ENCODE measurements at regions not wholly inside any gene's neighbourhood (a gene's known extent, or its start where the extent isn't known, plus 50 kb on each side); places are given as distances from the start of the nearest gene placed in this dataset.

DNA sequence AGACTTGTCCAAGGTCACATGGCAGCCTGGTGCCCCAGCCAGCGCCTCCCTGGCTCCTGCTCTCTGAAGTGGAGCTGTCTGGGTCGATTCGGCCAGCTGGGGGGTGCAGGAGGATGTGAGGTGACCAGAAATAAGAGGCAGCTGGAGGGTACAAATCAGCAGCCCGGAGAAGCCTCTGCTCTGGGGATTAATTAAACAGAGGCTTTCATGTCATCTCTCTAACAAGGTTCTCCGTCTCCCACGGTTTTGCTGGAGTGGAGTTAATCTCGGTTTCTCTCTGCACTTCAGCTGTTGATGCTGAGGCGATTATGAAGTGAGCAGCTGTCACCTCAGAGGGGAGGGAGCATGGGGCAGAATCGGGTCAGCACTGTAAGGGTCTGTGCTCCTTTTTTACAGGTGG is 236.8 kb downstream of the TLE3 start:
- TF ChIP-seq, protein P1, sequence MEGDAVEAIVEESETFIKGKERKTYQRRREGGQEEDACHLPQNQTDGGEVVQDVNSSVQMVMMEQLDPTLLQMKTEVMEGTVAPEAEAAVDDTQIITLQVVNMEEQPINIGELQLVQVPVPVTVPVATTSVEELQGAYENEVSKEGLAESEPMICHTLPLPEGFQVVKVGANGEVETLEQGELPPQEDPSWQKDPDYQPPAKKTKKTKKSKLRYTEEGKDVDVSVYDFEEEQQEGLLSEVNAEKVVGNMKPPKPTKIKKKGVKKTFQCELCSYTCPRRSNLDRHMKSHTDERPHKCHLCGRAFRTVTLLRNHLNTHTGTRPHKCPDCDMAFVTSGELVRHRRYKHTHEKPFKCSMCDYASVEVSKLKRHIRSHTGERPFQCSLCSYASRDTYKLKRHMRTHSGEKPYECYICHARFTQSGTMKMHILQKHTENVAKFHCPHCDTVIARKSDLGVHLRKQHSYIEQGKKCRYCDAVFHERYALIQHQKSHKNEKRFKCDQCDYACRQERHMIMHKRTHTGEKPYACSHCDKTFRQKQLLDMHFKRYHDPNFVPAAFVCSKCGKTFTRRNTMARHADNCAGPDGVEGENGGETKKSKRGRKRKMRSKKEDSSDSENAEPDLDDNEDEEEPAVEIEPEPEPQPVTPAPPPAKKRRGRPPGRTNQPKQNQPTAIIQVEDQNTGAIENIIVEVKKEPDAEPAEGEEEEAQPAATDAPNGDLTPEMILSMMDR (IDR thresholded peaks at IDR 0.05): no peak
- no peak for TF ChIP-seq ZFX (IDR thresholded peaks at IDR 0.05; ENCODE audit: borderline replicate concordance)

All from 22Rv1 (cell line).